GM12878 (cell line): ENCODE measurements at regions not wholly inside any gene's neighbourhood (a gene's known extent, or its start where the extent isn't known, plus 50 kb on each side); places are given as distances from the start of the nearest gene placed in this dataset.

Source experiments
- ATAC-seq: fragments of 200-7000 bp; cut with Tn5 transposase; 3 replicates; pipeline ENCODE4 v1.9.1; 2020; ENCODE audit warnings: mild to moderate bottlenecking, moderate library complexity
- BruUV-seq: library from RNA; stranded (reverse); fragments of 400-500 nt; replicated peaks from 2 replicates; lab custom pipeline; 2021; lab: Mats Ljungman, UMichigan
- CTCF ChIA-PET: fragments of 300-600 bp; sonication (Branson Sonifier 250); formaldehyde crosslinking; extraction: SDS; loops from one replicate; lab custom pipeline; 2021; ENCODE audit warnings: inconsistent platforms; lab: Yijun Ruan, JAX
- POLR2A ChIA-PET: fragments of 350-600 bp; formaldehyde crosslinking; extraction: SDS; loops from one replicate; lab custom pipeline; 2021; ENCODE audit warnings: inconsistent platforms; lab: Charles Lee
- RAD21 ChIA-PET: fragments of 300-600 bp; sonication (Branson Sonifier 250); formaldehyde crosslinking; loops from one replicate; lab custom pipeline; 2023; ENCODE audit warnings: antibody characterized with exemption; ENCODE audit not compliant: unreplicated experiment; lab: Charles Lee
- SMC1A ChIA-PET: fragments of 300-600 bp; sonication (Branson Sonifier 250); formaldehyde crosslinking; loops from one replicate; lab custom pipeline; 2023; ENCODE audit not compliant: unreplicated experiment, uncharacterized antibody; lab: Charles Lee
- DNase-seq: peaks from one replicate; pipeline ENCODE4 v3.0.0-alpha.2; 2011; ENCODE audit warnings: low read depth, low spot score
- FAIRE-seq: peaks from 3 replicates; lab custom pipeline; 2011; peaks lifted over from hg19 to GRCh38; lab: Jason Lieb, UNC
- H2AFZ ChIP-seq: 2 replicates; pipeline ENCODE4 v1.6.0; 2011; ENCODE audit warnings: low read depth, low read length, control low read depth; ENCODE audit not compliant: control insufficient read depth
- H3K27ac ChIP-seq: 2 replicates; pipeline ENCODE4 v1.5.1; 2011; ENCODE audit warnings: control low read depth; ENCODE audit not compliant: control insufficient read depth, insufficient read depth
- H3K27me3 ChIP-seq, 2 experiments: replicated peaks in 1 of 2; 2 replicates each; pipeline versions ENCODE4 v1.6.0 to v1.6.1; 2011; ENCODE audit warnings: low read length in 1 of 2; ENCODE audit not compliant: control insufficient read depth in 2 of 2, insufficient read depth in 2 of 2
- H3K36me3 ChIP-seq, 2 experiments: 2 replicates each; pipeline ENCODE4 v1.5.1; 2011; ENCODE audit warnings: low read length in 1 of 2; ENCODE audit not compliant: control insufficient read depth in 2 of 2, insufficient read depth in 2 of 2
- H3K4me1 ChIP-seq: 2 replicates; pipeline ENCODE4 v1.6.1; 2011; ENCODE audit warnings: mild to moderate bottlenecking, low read length, moderate library complexity, mixed read lengths; ENCODE audit not compliant: control insufficient read depth, insufficient read depth
- H3K4me2 ChIP-seq: 2 replicates; pipeline ENCODE4 v1.6.0; 2011; ENCODE audit warnings: control low read depth; ENCODE audit not compliant: control insufficient read depth, insufficient read depth
- H3K4me3 ChIP-seq: fragments of 200-600 bp; sonication (generic); 2 replicates; pipeline ENCODE4 v1.5.1; 2016
- H3K79me2 ChIP-seq: 2 replicates; pipeline ENCODE4 v1.6.0; 2011; ENCODE audit warnings: low read length; ENCODE audit not compliant: control insufficient read depth, insufficient read depth
- H3K9ac ChIP-seq: 2 replicates; pipeline ENCODE4 v1.8.0; 2011; ENCODE audit warnings: low read length, control low read depth, mixed read lengths; ENCODE audit not compliant: control insufficient read depth, insufficient read depth
- H3K9me3 ChIP-seq: replicated peaks from 3 replicates; pipeline ENCODE4 v1.5.1; 2011; ENCODE audit warnings: mild to moderate bottlenecking, low read length; ENCODE audit not compliant: control insufficient read depth, insufficient read depth
- H4K20me1 ChIP-seq: 2 replicates; pipeline ENCODE4 v1.6.0; 2011; ENCODE audit not compliant: control insufficient read depth, insufficient read depth
- BRCA1 ChIP-seq: IDR thresholded peaks from 2 replicates; pipeline ENCODE4 v1.6.1; 2011; ENCODE audit warnings: low read depth, low read length, improper control_type of control experiment
- CHD4 ChIP-seq: fragments of 200-600 bp; sonication (generic); IDR thresholded peaks from 2 replicates; pipeline ENCODE4 v1.6.1; 2016; ENCODE audit warnings: mild to moderate bottlenecking
- HDAC2 ChIP-seq: fragments of 200-600 bp; sonication (generic); IDR thresholded peaks from 2 replicates; pipeline ENCODE4 v1.6.1; 2017
- PAX5 ChIP-seq: IDR thresholded peaks from 2 replicates; pipeline ENCODE4 v1.6.1; 2011; ENCODE audit warnings: low read depth, low read length, borderline replicate concordance
- POLR2AphosphoS5 ChIP-seq: IDR thresholded peaks from 2 replicates; pipeline ENCODE4 v1.6.1; 2011; ENCODE audit warnings: mild to moderate bottlenecking, low read length, inconsistent platforms
- RUNX3 ChIP-seq: IDR thresholded peaks from 2 replicates; pipeline ENCODE4 v1.6.1; 2012; ENCODE audit warnings: low read length, inconsistent platforms
- SMAD5 ChIP-seq: IDR thresholded peaks from 2 replicates; pipeline ENCODE4 v1.6.1; 2016; ENCODE audit warnings: antibody characterized with exemption, low read depth
- ZNF274 ChIP-seq: IDR thresholded peaks from one replicate; pipeline ENCODE4 v1.8.0; 2011; ENCODE audit not compliant: insufficient read length, insufficient read depth
- WGBS: methylation state at CpG from one replicate; pipeline ENCODE4 v1.1.6; 2016; ENCODE audit warnings: low lambda C conversion rate; ENCODE audit not compliant: insufficient replicate concordance, insufficient coverage; ENCODE audit errors: missing lambda C conversion rate; 5-methylcytosine and 5-hydroxymethylcytosine counted together
- in situ Hi-C: fragments of 300-500 bp; cut with MboI; formaldehyde crosslinking; loops from 9 replicates; pipeline ENCODE4 v1.14.3; 2018; ENCODE audit warnings: mixed read lengths
- intact Hi-C: fragments of 100-400 bp; cut with micrococcal nuclease; formaldehyde crosslinking; loops from one replicate; pipeline ENCODE4 v1.14.2; 2022; ENCODE audit not compliant: unreplicated experiment

DNA sequence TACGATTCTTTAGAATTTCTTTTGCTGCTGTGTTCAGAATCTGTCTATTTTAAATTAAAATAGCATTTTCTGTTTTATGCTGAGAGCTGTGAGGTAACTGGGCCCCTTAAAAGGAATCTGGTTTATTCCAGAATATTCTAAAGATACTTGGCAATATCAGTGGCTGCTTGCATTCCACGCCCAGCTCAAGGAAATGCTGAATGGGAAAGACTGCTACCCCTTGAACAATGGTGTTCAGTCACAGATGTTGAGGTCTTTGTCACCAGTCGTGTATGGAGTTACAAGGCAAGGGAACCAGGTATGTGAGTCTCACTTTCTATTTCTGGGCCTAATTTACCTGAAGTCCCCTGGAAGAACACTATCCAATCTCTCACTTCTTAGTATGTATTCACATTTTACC is 377.9 kb upstream of the CDH7 start:
- ChIA-PET CTCF (no interaction called here), POLR2A (no interaction called here), RAD21 (no interaction called here), SMC1A (no interaction called here)
- no TSS peak for BruUV-seq
- Histone ChIP-seq H3K36me3 (no peaks in the 10 kb centered on the region), H3K27ac (no peak overlapping the region), H3K79me2 (no peaks in the 10 kb centered on the region), H3K4me1 (no peaks in the 10 kb centered on the region), H2AFZ (no peak overlapping the region), H3K4me3 (no peak overlapping the region), H3K4me2 (no peak overlapping the region)
- ATAC-seq (no peak), DNase-seq (no peak), FAIRE-seq (no peak)
- in situ Hi-C loops, result no loop called here
- intact Hi-C loops, result no loop called here
- no peak for TF ChIP-seq POLR2AphosphoS5
- no peak for TF ChIP-seq HDAC2
- TF ChIP-seq, all 136 proteins: peak for 0
- no peaks in the 10 kb centered on the region for H3K27me3 ChIP-seq
- H3K9me3 ChIP-seq, result no peaks in the 10 kb centered on the region
- WGBS, result 5% methylated on average over 3 of the region's 3 CpGs
- no peak overlapping the region for H3K9ac ChIP-seq
- H4K20me1 ChIP-seq, result no peaks in the 10 kb centered on the region

GRCh38 chr18:65365245-65365980 is 385.4 kb upstream of the CDH7 start:
- intact Hi-C loops (no loop called here), in situ Hi-C loops (no loop called here)
- ATAC-seq (no peak), FAIRE-seq (no peak), DNase-seq (no peak)
- Histone ChIP-seq H3K79me2 (no peaks in the 10 kb centered on the region), H4K20me1 (no peaks in the 10 kb centered on the region), H3K9ac (no peak overlapping the region), H3K27me3 (no peaks in the 10 kb centered on the region), H3K4me2 (no peak overlapping the region), H3K4me3 (no peak overlapping the region), H3K9me3 (no peaks in the 10 kb centered on the region), H2AFZ (no peak overlapping the region), H3K4me1 (no peaks in the 10 kb centered on the region)
- POLR2A ChIA-PET, result no interaction called here
- SMC1A ChIA-PET, result no interaction called here
- BruUV-seq, result no TSS peak
- RAD21 ChIA-PET, result no interaction called here
- CTCF ChIA-PET, result no interaction called here
- TF ChIP-seq PAX5, result no peak
- TF ChIP-seq CHD4, result no peak
- no peak for TF ChIP-seq ZNF274
- TF ChIP-seq SMAD5, result no peak
- no peak for TF ChIP-seq RUNX3
- TF ChIP-seq BRCA1, result no peak
- TF ChIP-seq, all 136 proteins: peak for 0
- 0% methylated on average over 1 of the region's 1 CpG for WGBS
- no peaks in the 10 kb centered on the region for H3K36me3 ChIP-seq
- no peak overlapping the region for H3K27ac ChIP-seq
